Endothelial cell of umbilical vein (primary cell): ENCODE measurements at regions not wholly inside any gene's neighbourhood (a gene's known extent, or its start where the extent isn't known, plus 50 kb on each side); places are given as distances from the start of the nearest gene placed in this dataset.

Experiments used
- EZH2 ChIP-seq: IDR thresholded peaks from 2 replicates; pipeline ENCODE4 v1.6.1; 2012; ENCODE audit warnings: borderline replicate concordance, low read depth, mild to moderate bottlenecking, moderate library complexity, low read length, inconsistent platforms; ENCODE audit not compliant: severe bottlenecking
- MYC ChIP-seq: IDR thresholded peaks from one replicate; pipeline ENCODE4 v1.6.1; 2011; ENCODE audit warnings: mild to moderate bottlenecking, low read depth, low read length
- POLR2AphosphoS5 ChIP-seq: IDR thresholded peaks from 2 replicates; pipeline ENCODE4 v1.6.1; 2012; ENCODE audit warnings: low read depth, mild to moderate bottlenecking, control low read depth, low read length, moderate library complexity; ENCODE audit not compliant: insufficient read depth
- TF ChIP-seq, protein P1 (sequence below), 2 donors: IDR thresholded peaks; 1 replicate in 1 of 2; 2 replicates in 1 of 2; pipeline ENCODE4 v1.5.1; 2011; ENCODE audit warnings: low read length in 2 of 2, mild to moderate bottlenecking in 2 of 2, moderate library complexity in 2 of 2, control low read depth in 1 of 2, inconsistent platforms in 1 of 2, low read depth in 1 of 2; ENCODE audit not compliant: insufficient read depth in 1 of 2; ENCODE audit errors: extremely low read depth in 1 of 2
- TF ChIP-seq, protein P2 (sequence below): IDR thresholded peaks from 2 replicates; pipeline ENCODE4 v1.6.1; 2011; ENCODE audit not compliant: insufficient read depth, insufficient read length

DNA sequence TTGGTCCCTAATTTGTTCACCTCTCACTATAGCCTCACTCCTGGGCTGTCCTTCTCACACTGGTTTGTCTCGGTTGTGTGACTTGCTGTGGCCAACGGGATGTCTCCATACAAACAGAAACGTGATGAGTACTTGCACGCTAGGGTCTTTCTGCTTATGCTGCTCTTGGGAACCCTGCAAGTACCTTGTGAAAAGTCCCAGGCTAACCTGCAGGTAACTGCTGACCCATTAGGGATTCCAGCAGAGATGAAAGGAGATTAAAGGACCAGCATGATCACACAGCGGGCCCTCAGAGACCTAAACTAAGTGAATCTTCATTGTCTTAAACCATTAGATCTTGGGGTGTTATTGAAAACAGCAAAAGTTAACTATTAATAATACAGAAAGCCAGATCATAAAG is 562.8 kb upstream of the GOT2 start:
- TF ChIP-seq EZH2 (no peak), POLR2AphosphoS5 (no peak), MYC (no peak)
- TF ChIP-seq, protein P1, sequence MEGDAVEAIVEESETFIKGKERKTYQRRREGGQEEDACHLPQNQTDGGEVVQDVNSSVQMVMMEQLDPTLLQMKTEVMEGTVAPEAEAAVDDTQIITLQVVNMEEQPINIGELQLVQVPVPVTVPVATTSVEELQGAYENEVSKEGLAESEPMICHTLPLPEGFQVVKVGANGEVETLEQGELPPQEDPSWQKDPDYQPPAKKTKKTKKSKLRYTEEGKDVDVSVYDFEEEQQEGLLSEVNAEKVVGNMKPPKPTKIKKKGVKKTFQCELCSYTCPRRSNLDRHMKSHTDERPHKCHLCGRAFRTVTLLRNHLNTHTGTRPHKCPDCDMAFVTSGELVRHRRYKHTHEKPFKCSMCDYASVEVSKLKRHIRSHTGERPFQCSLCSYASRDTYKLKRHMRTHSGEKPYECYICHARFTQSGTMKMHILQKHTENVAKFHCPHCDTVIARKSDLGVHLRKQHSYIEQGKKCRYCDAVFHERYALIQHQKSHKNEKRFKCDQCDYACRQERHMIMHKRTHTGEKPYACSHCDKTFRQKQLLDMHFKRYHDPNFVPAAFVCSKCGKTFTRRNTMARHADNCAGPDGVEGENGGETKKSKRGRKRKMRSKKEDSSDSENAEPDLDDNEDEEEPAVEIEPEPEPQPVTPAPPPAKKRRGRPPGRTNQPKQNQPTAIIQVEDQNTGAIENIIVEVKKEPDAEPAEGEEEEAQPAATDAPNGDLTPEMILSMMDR (IDR thresholded peaks at IDR 0.05; ENCODE audit: extremely low read depth in 1 of 2, insufficient read depth in 1 of 2, low read depth in 1 of 2, low read length in 2 of 2) = no peak
- TF ChIP-seq, protein P2, sequence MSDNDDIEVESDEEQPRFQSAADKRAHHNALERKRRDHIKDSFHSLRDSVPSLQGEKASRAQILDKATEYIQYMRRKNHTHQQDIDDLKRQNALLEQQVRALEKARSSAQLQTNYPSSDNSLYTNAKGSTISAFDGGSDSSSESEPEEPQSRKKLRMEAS = no peak
